H1 (cell line): ENCODE measurements at regions not wholly inside any gene's neighbourhood (a gene's known extent, or its start where the extent isn't known, plus 50 kb on each side); places are given as distances from the start of the nearest gene placed in this dataset.

ENCODE experiments used
- BCL11A ChIP-seq, 2 experiments: IDR thresholded peaks; one replicate each; pipeline ENCODE4 v1.6.1; 2011; ENCODE audit warnings: low read depth in 2 of 2, low read length in 2 of 2, mild to moderate bottlenecking in 2 of 2
- KDM4A ChIP-seq: IDR thresholded peaks from one replicate; pipeline ENCODE4 v1.7.1; 2012; ENCODE audit warnings: low read depth, mild to moderate bottlenecking, moderate library complexity, low read length, inconsistent platforms; ENCODE audit not compliant: severe bottlenecking
- RNF2 ChIP-seq: fragments of 200-900, 300-1000 bp; sonication (generic); IDR thresholded peaks from 2 replicates; pipeline ENCODE4 v1.7.1; 2016; ENCODE audit warnings: borderline replicate concordance, low read depth, mild to moderate bottlenecking, antibody characterized with exemption, low read length; ENCODE audit not compliant: poor library complexity, severe bottlenecking; ENCODE audit errors: missing control alignments
- RXRA ChIP-seq: IDR thresholded peaks from 2 replicates; pipeline ENCODE4 v1.6.1; 2011; ENCODE audit warnings: low read depth, mild to moderate bottlenecking, low read length, moderate library complexity; ENCODE audit not compliant: insufficient read depth
- SIN3A ChIP-seq, 2 experiments: IDR thresholded peaks in 1 of 2; conservative IDR thresholded peaks in 1 of 2; 2 replicates each; pipeline ENCODE4 v1.6.1; 2011 to 2012; ENCODE audit warnings: low read length in 2 of 2, improper control_type of control experiment in 1 of 2, low read depth in 1 of 2, mild to moderate bottlenecking in 1 of 2
- TEAD4 ChIP-seq: IDR thresholded peaks from 2 replicates; pipeline ENCODE4 v1.6.1; 2012; ENCODE audit warnings: low read depth, low read length, inconsistent platforms, mixed read lengths
- TF ChIP-seq, protein P1 (sequence below), 3 experiments: IDR thresholded peaks; 1 replicate in 2 of 3; 2 replicates in 1 of 3; pipeline versions ENCODE4 v1.5.1 to v1.6.1; 2011; ENCODE audit warnings: low read length in 3 of 3, mild to moderate bottlenecking in 3 of 3, inconsistent platforms in 2 of 3, low read depth in 1 of 3, moderate library complexity in 1 of 3; ENCODE audit not compliant: insufficient read depth in 1 of 3; ENCODE audit errors: control extremely low read depth in 1 of 3

DNA sequence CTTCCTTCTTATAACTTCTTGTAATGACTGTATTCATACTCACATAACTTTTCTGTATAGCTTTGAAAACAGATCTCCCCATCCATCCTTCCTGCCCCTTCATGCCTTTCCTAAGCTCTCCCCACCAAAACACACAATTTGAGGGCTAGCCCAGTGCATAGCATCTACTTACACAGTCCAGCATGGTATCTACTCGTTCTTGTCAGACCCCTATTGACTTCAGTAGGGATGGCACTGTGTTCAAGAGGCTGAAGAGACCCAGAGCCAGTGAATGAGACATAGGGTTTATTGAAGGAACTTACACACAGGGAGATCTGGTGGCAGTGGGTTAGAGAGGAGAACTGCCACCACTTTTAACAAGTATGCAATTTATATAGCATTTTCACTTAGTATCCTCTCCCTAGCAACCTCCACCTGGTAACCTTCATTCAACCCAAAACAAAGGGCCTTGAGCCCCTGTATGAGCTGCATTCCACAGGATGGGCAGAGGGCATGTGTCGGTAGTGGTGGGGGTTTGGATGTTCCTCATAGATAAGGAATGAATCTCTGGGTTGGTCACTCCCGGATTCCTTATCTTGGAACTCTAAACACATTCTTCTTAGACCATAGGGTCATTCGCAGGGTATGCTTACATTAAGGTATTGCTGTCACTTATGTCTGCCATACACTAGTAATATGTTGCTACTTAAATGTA lies 64.9 kb upstream of the GNG12 start (continued):
- TF ChIP-seq RNF2 (no peak), RXRA (no peak), TEAD4 (no peak), KDM4A (no peak), BCL11A (IDR thresholded peaks at IDR 0.05; ENCODE audit: low read depth in 2 of 2, low read length in 2 of 2) (no peak), SIN3A (conservative IDR thresholded peaks at IDR 0.05 in 1 of 2, IDR thresholded peaks at IDR 0.05 in 1 of 2; ENCODE audit: low read depth in 1 of 2, low read length in 2 of 2) (no peak)
- TF ChIP-seq, protein P1, sequence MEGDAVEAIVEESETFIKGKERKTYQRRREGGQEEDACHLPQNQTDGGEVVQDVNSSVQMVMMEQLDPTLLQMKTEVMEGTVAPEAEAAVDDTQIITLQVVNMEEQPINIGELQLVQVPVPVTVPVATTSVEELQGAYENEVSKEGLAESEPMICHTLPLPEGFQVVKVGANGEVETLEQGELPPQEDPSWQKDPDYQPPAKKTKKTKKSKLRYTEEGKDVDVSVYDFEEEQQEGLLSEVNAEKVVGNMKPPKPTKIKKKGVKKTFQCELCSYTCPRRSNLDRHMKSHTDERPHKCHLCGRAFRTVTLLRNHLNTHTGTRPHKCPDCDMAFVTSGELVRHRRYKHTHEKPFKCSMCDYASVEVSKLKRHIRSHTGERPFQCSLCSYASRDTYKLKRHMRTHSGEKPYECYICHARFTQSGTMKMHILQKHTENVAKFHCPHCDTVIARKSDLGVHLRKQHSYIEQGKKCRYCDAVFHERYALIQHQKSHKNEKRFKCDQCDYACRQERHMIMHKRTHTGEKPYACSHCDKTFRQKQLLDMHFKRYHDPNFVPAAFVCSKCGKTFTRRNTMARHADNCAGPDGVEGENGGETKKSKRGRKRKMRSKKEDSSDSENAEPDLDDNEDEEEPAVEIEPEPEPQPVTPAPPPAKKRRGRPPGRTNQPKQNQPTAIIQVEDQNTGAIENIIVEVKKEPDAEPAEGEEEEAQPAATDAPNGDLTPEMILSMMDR (IDR thresholded peaks at IDR 0.05; ENCODE audit: control extremely low read depth in 1 of 3, insufficient read depth in 1 of 3, low read depth in 1 of 3, low read length in 3 of 3): no peak
- TF ChIP-seq, all 59 proteins: peak for 0
